ENCODE measurements at regions not wholly inside any gene's neighbourhood (a gene's known extent, or its start where the extent isn't known, plus 50 kb on each side); places are given as distances from the start of the nearest gene placed in this dataset.

- no peaks in the 10 kb centered on the region for H3K79me1 ChIP-seq (ENCODE audit: low read depth, low read length)
- H2BK5ac ChIP-seq (ENCODE audit: low read length), result peak overlapping the region; percentile 78
- no peak for DNase-seq (ENCODE audit: low spot score)
- H3K4me1 ChIP-seq (ENCODE audit: control insufficient read depth in 2 of 2, insufficient read depth in 1 of 2, low read depth in 1 of 2, low read length in 2 of 2), result peaks cover 25% of the 10 kb centered on the region in 2 donors
- no peak overlapping the region for H3K4me3 ChIP-seq (ENCODE audit: low read length in 2 of 2)
- peak overlapping the region; percentile 93 for H3K18ac ChIP-seq (ENCODE audit: low read length)
- no peaks in the 10 kb centered on the region for H3K36me3 ChIP-seq (replicated peaks in 1 of 2; ENCODE audit: control insufficient read depth in 2 of 2, insufficient read depth in 2 of 2, low read length in 2 of 2)
- H3K27me3 ChIP-seq (ENCODE audit: control insufficient read depth in 3 of 3, insufficient read depth in 3 of 3, low read depth in 1 of 3, low read length in 3 of 3), result no peaks in the 10 kb centered on the region
- H3K27ac ChIP-seq (replicated peaks; ENCODE audit: low read length), result no peak overlapping the region
- H3K9ac ChIP-seq (ENCODE audit: low read depth, low read length, poor library complexity), result peak overlapping the region; percentile 5
- peak overlapping the region; percentile 34 for H2BK15ac ChIP-seq (ENCODE audit: low read length)
- WGBS, 2 donors (ENCODE audit: extremely low coverage in 2 of 2, insufficient read length in 2 of 2, insufficient replicate concordance in 1 of 2), result no CpG with 5 or more reads among the region's 16 CpGs
- H2AK5ac ChIP-seq (ENCODE audit: low read depth, low read length), result peak overlapping the region; percentile 44
- peak overlapping the region; percentile 50 for H2BK120ac ChIP-seq (ENCODE audit: low read depth, low read length)
- peak overlapping the region; percentile 48 for H2BK12ac ChIP-seq (ENCODE audit: low read length)
- no peak overlapping the region for H3K23ac ChIP-seq (ENCODE audit: low read depth, low read length, poor library complexity)
- peak overlapping the region; percentile 42 for H2AFZ ChIP-seq (ENCODE audit: low read length)
- H4K91ac ChIP-seq (ENCODE audit: low read depth, low read length, poor library complexity), result no peak overlapping the region
- H4K8ac ChIP-seq (ENCODE audit: low read depth, low read length), result no peak overlapping the region
- H3K4ac ChIP-seq (ENCODE audit: low read length), result no peak overlapping the region
- peaks cover 0 to 6% of the 10 kb centered on the region in 2 donors for H3K9me3 ChIP-seq (replicated peaks in 1 of 2; ENCODE audit: control insufficient read depth in 2 of 2, insufficient read depth in 1 of 2, low read depth in 1 of 2, low read length in 2 of 2)
- no peak overlapping the region for H3K4me2 ChIP-seq (ENCODE audit: insufficient read depth, low read length, poor library complexity, severe bottlenecking)
- H3K14ac ChIP-seq (ENCODE audit: low read length), result peak overlapping the region; percentile 42
These were observed 169.2 kb downstream of the ZFP36L2 start for GRCh38 chr2:43057026-43057741.

GRCh38 chr2:43055985-43056384 is 170.4 kb downstream of the ZFP36L2 start:
- H4K91ac ChIP-seq (ENCODE audit: low read depth, low read length, poor library complexity), result no peak overlapping the region
- no peak overlapping the region for H2AFZ ChIP-seq (ENCODE audit: low read length)
- peak overlapping the region; percentile 4 for H2BK120ac ChIP-seq (ENCODE audit: low read depth, low read length)
- no peaks in the 10 kb centered on the region for H3K79me1 ChIP-seq (ENCODE audit: low read depth, low read length)
- H3K4me1 ChIP-seq (ENCODE audit: control insufficient read depth in 2 of 2, insufficient read depth in 1 of 2, low read depth in 1 of 2, low read length in 2 of 2), result peaks cover 25% of the 10 kb centered on the region in 2 donors
- no CpG with 5 or more reads among the region's 3 CpGs for WGBS, 2 donors (ENCODE audit: extremely low coverage in 2 of 2, insufficient read length in 2 of 2, insufficient replicate concordance in 1 of 2)
- H2BK15ac ChIP-seq (ENCODE audit: low read length), result peak overlapping the region; percentile 72
- H2BK5ac ChIP-seq (ENCODE audit: low read length), result no peak overlapping the region
- H2BK12ac ChIP-seq (ENCODE audit: low read length), result peak overlapping the region; percentile 47
- no peaks in the 10 kb centered on the region for H3K9me3 ChIP-seq (replicated peaks in 1 of 2; ENCODE audit: control insufficient read depth in 2 of 2, insufficient read depth in 1 of 2, low read depth in 1 of 2, low read length in 2 of 2)
- no peak overlapping the region for H3K14ac ChIP-seq (ENCODE audit: low read length)
- no peak overlapping the region for H3K27ac ChIP-seq (replicated peaks; ENCODE audit: low read length)
- H3K27me3 ChIP-seq (ENCODE audit: control insufficient read depth in 3 of 3, insufficient read depth in 3 of 3, low read depth in 1 of 3, low read length in 3 of 3), result no peaks in the 10 kb centered on the region
- H3K4me3 ChIP-seq (ENCODE audit: low read length in 2 of 2), result no peak overlapping the region
- no peak for DNase-seq (ENCODE audit: low spot score)
- H3K36me3 ChIP-seq (replicated peaks in 1 of 2; ENCODE audit: control insufficient read depth in 2 of 2, insufficient read depth in 2 of 2, low read length in 2 of 2), result no peaks in the 10 kb centered on the region
- H2AK5ac ChIP-seq (ENCODE audit: low read depth, low read length), result peak overlapping the region; percentile 76
- H3K18ac ChIP-seq (ENCODE audit: low read length), result peak overlapping the region; percentile 24
- H3K9ac ChIP-seq (ENCODE audit: low read depth, low read length, poor library complexity), result no peak overlapping the region
- no peak overlapping the region for H3K4me2 ChIP-seq (ENCODE audit: insufficient read depth, low read length, poor library complexity, severe bottlenecking)
- no peak overlapping the region for H3K23ac ChIP-seq (ENCODE audit: low read depth, low read length, poor library complexity)
- H3K4ac ChIP-seq (ENCODE audit: low read length), result no peak overlapping the region
- H4K8ac ChIP-seq (ENCODE audit: low read depth, low read length), result no peak overlapping the region

- WGBS, 2 donors (ENCODE audit: extremely low coverage in 2 of 2, insufficient read length in 2 of 2, insufficient replicate concordance in 1 of 2), result no CpG with 5 or more reads among the region's 16 CpGs
- Histone ChIP-seq H2BK5ac (ENCODE audit: low read length) (no peak overlapping the region), H3K18ac (ENCODE audit: low read length) (peak overlapping the region; percentile 66), H3K4ac (ENCODE audit: low read length) (no peak overlapping the region), H3K4me1 (ENCODE audit: control insufficient read depth in 2 of 2, insufficient read depth in 1 of 2, low read depth in 1 of 2, low read length in 2 of 2) (peaks cover 25 to 28% of the 10 kb centered on the region in 2 donors), H2AFZ (ENCODE audit: low read length) (peak overlapping the region; percentile 81), H3K79me1 (ENCODE audit: low read depth, low read length) (no peaks in the 10 kb centered on the region), H4K8ac (ENCODE audit: low read depth, low read length) (no peak overlapping the region), H4K91ac (ENCODE audit: low read depth, low read length, poor library complexity) (no peak overlapping the region), H3K27me3 (ENCODE audit: control insufficient read depth in 3 of 3, insufficient read depth in 3 of 3, low read depth in 1 of 3, low read length in 3 of 3) (no peaks in the 10 kb centered on the region), H3K27ac (replicated peaks; ENCODE audit: low read length) (no peak overlapping the region), H2BK15ac (ENCODE audit: low read length) (peak overlapping the region; percentile 76), H3K23ac (ENCODE audit: low read depth, low read length, poor library complexity) (no peak overlapping the region), H2AK5ac (ENCODE audit: low read depth, low read length) (peak overlapping the region; percentile 41), H3K9me3 (replicated peaks in 1 of 2; ENCODE audit: control insufficient read depth in 2 of 2, insufficient read depth in 1 of 2, low read depth in 1 of 2, low read length in 2 of 2) (no peaks in the 10 kb centered on the region), H3K36me3 (replicated peaks in 1 of 2; ENCODE audit: control insufficient read depth in 2 of 2, insufficient read depth in 2 of 2, low read length in 2 of 2) (no peaks in the 10 kb centered on the region), H3K9ac (ENCODE audit: low read depth, low read length, poor library complexity) (no peak overlapping the region), H2BK120ac (ENCODE audit: low read depth, low read length) (no peak overlapping the region), H2BK12ac (ENCODE audit: low read length) (peak overlapping the region; percentile 1), H3K4me2 (ENCODE audit: insufficient read depth, low read length, poor library complexity, severe bottlenecking) (no peak overlapping the region), H3K14ac (ENCODE audit: low read length) (no peak overlapping the region), H3K4me3 (ENCODE audit: low read length in 2 of 2) (no peak overlapping the region)
- DNase-seq (ENCODE audit: low spot score), result no peak
These were observed 171.1 kb downstream of the ZFP36L2 start for GRCh38 chr2:43055086-43055912.

GRCh38 chr2:43054367-43054766 is 172.0 kb downstream of the ZFP36L2 start:
- peak overlapping the region; percentile 41 for H2AK5ac ChIP-seq (ENCODE audit: low read depth, low read length)
- peak overlapping the region; percentile 27 for H3K4ac ChIP-seq (ENCODE audit: low read length)
- H2BK15ac ChIP-seq (ENCODE audit: low read length), result peak overlapping the region; percentile 76
- no peak overlapping the region for H3K27ac ChIP-seq (replicated peaks; ENCODE audit: low read length)
- peak overlapping the region; percentile 49 for H3K18ac ChIP-seq (ENCODE audit: low read length)
- no peak overlapping the region for H3K9ac ChIP-seq (ENCODE audit: low read depth, low read length, poor library complexity)
- no peaks in the 10 kb centered on the region for H3K27me3 ChIP-seq (ENCODE audit: control insufficient read depth in 3 of 3, insufficient read depth in 3 of 3, low read depth in 1 of 3, low read length in 3 of 3)
- H3K4me2 ChIP-seq (ENCODE audit: insufficient read depth, low read length, poor library complexity, severe bottlenecking), result no peak overlapping the region
- no CpG with 5 or more reads among the region's 7 CpGs for WGBS, 2 donors (ENCODE audit: extremely low coverage in 2 of 2, insufficient read length in 2 of 2, insufficient replicate concordance in 1 of 2)
- H2BK5ac ChIP-seq (ENCODE audit: low read length), result no peak overlapping the region
- no peak overlapping the region for H4K8ac ChIP-seq (ENCODE audit: low read depth, low read length)
- no peak for DNase-seq (ENCODE audit: low spot score)
- no peak overlapping the region for H3K4me3 ChIP-seq (ENCODE audit: low read length in 2 of 2)
- H3K23ac ChIP-seq (ENCODE audit: low read depth, low read length, poor library complexity), result no peak overlapping the region
- H2AFZ ChIP-seq (ENCODE audit: low read length), result peak overlapping the region; percentile 81
- peaks cover 25 to 28% of the 10 kb centered on the region in 2 donors for H3K4me1 ChIP-seq (ENCODE audit: control insufficient read depth in 2 of 2, insufficient read depth in 1 of 2, low read depth in 1 of 2, low read length in 2 of 2)
- no peaks in the 10 kb centered on the region for H3K36me3 ChIP-seq (replicated peaks in 1 of 2; ENCODE audit: control insufficient read depth in 2 of 2, insufficient read depth in 2 of 2, low read length in 2 of 2)
- peak overlapping the region; percentile 63 for H2BK120ac ChIP-seq (ENCODE audit: low read depth, low read length)
- no peaks in the 10 kb centered on the region for H3K79me1 ChIP-seq (ENCODE audit: low read depth, low read length)
- H2BK12ac ChIP-seq (ENCODE audit: low read length), result peak overlapping the region; percentile 51
- H4K91ac ChIP-seq (ENCODE audit: low read depth, low read length, poor library complexity), result no peak overlapping the region
- no peak overlapping the region for H3K14ac ChIP-seq (ENCODE audit: low read length)
- no peaks in the 10 kb centered on the region for H3K9me3 ChIP-seq (replicated peaks in 1 of 2; ENCODE audit: control insufficient read depth in 2 of 2, insufficient read depth in 1 of 2, low read depth in 1 of 2, low read length in 2 of 2)

Data from neuronal stem cell (in vitro differentiated cells).